ENCODE measurements at regions not wholly inside any gene's neighbourhood (a gene's known extent, or its start where the extent isn't known, plus 50 kb on each side); places are given as distances from the start of the nearest gene placed in this dataset.
"Not testable (repeated sequence)": the region's sequence is repeated elsewhere in the genome, so short reads cannot be mapped to it uniquely, and the experiment has no call there.

DNA sequence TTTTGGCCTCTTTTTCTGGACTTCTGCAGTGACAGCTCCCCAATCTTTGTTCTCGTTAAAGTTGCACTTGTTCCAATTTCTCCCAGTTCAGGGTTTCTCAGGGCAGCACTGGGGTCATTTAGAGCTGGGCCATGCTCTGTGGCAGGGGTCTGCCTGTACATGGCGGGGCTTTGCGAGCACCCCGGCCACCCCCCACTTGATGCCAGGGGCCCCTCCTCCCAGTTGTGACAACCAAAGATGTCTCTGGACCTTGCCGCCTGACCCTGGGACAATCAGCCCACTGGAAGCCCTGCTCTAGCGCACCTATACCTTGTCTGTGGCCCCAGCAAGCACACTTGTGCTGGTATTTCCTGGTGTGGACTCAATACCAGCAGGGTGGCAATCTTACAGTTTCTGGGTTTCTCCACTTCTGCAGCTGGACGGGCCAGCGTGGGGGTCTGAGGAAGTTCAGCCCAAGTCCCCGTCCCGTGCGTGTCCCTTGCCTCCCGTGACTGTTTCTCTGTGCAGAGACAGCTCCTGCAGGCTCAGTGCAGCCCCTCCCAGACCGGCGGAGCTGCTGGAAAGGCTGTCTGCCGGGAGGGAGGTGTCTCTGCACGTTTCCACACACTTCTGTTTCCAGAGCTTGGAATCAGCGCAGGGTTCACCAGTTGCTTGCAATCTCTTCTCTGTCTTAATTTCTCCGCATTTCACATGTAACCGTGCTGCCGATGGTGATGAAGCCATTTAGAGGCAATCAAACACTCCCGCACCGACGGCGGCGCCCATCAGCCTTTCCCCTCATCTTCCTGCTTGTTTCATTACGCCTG, 1328.9 kb downstream of the BRD1 start (continued):
- no peak for TF ChIP-seq PCBP1 (IDR thresholded peaks at IDR 0.05; ENCODE audit: borderline replicate concordance, low read depth, low read length)

DNA sequence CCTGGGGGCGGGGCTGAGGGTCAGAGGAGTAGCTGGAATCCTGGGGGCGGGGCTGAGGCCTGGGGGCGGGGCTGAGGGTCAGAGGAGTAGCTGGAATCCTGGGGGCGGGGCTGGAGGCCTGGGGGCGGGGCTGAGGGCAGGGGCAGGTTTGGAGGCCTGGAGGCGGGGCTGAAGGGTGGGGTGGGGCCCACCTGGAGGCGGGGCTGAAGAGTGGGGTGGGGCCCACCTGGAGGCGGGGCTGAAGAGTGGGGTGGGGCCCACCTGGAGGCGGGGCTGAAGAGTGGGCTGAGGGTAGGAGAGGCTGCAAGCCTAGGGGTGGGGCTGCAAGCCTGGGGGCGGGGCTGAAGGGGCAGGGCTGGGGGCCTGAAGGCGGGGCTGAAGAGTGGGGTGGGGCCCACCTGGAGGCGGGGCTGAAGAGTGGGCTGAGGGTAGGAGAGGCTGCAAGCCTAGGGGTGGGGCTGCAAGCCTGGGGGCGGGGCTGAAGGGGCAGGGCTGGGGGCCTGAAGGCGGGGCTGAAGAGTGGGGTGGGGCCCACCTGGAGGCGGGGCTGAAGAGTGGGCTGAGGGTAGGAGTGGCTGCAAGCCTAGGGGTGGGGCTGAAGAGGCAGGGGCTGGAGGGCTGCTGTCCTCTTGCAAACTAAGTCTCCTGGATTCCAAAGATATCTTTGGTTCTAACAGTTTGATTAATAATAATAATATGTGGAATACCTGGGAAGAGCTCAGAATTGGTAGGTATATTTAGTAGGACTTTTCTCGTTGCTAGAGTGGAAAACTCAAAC, 1329.7 kb downstream of the BRD1 start:
- H3K79me2 ChIP-seq (ENCODE audit: insufficient read depth, low read length); FAIRE-seq; POLR2A ChIA-PET; H4K20me1 ChIP-seq (ENCODE audit: insufficient read depth, low read length); DNase-seq (ENCODE audit: low spot score); CTCF ChIA-PET (ENCODE audit: low intra/inter-chr PET ratio, low total read pairs); BruUV-seq (replicated peaks); H2AFZ ChIP-seq (ENCODE audit: low read length); H3K36me3 ChIP-seq (replicated peaks in 1 of 2; ENCODE audit: control insufficient read depth in 1 of 2, insufficient read depth in 2 of 2, low read length in 2 of 2); H3K9ac ChIP-seq (ENCODE audit: insufficient read depth, low read depth, low read length); H3K4me2 ChIP-seq (ENCODE audit: low read depth, low read length); H3K4me3 ChIP-seq (replicated peaks in 1 of 3; ENCODE audit: insufficient read depth in 1 of 3, low read depth in 2 of 3, low read length in 3 of 3); ATAC-seq; H3K9me3 ChIP-seq (ENCODE audit: low read length); H3K27ac ChIP-seq (ENCODE audit: extremely low read length, insufficient read depth, low read length); H3K4me1 ChIP-seq (ENCODE audit: insufficient read depth, low read length): not testable (repeated sequence)
- peaks cover 10 to 59% of the 10 kb centered on the region in 2 experiments; a peak in 4 of 5 replicates for H3K27me3 ChIP-seq (ENCODE audit: control insufficient read depth in 1 of 2, insufficient read depth in 2 of 2, low read length in 2 of 2)
- WGBS (ENCODE audit: low lambda C conversion rate) = 30% methylated on average over 13 of the region's 16 CpGs
- in situ Hi-C loops (cut with HindIII; ENCODE audit: extremely low pct_ligation_motif_present, low pct_unique_long_range_greater_than_20kb) = loop anchor here (10.0 to 25.0 kb wide), 2 partner anchors 873 to 1286 kb away; no protein-coding TSS in a partner anchor
- intact Hi-C loops (cut with micrococcal nuclease; ENCODE audit: unreplicated experiment) = loop anchor here (10.0 kb wide), 1 partner anchor 1283 kb away; no protein-coding TSS in a partner anchor

DNA sequence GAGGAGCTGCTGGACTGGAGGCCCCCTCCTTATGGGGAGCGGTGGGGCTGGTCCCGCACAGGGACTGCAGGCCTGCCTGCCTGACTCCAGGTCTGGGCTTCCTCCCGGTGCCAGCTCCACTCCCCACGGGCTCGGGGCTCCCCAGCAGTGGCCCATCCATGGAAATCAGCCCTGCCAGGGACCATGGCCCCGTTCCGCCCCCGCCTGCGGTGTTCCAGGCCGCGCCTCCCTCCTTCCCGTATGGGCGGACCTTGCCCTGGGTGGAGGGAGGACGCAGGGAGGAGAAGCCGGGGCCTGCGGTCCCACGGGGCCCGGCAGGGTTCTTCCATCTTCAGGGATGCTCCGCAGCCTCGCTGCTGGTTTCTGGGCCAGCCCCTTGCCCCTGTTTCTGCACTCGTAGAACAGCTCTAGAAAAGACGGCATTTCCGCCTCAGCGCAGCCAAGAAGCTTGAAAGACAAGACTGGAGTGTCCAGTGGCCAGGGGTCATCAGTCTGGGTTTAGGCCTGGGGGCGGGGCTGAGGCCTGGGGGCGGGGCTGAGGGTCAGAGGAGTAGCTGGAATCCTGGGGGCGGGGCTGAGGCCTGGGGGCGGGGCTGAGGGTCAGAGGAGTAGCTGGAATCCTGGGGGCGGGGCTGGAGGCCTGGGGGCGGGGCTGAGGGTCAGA, 1330.6 kb downstream of the BRD1 start:
- DNase-seq (ENCODE audit: low spot score) (no peak), FAIRE-seq (no peak), ATAC-seq (no peak; the same call in 2 of the 3 replicates)
- H3K4me3 ChIP-seq (replicated peaks in 1 of 3; ENCODE audit: insufficient read depth in 1 of 3, low read depth in 2 of 3, low read length in 3 of 3) = no peak overlapping the region
- BruUV-seq (replicated peaks) = no TSS peak
- in situ Hi-C loops (cut with HindIII; ENCODE audit: extremely low pct_ligation_motif_present, low pct_unique_long_range_greater_than_20kb) = loop anchor here (10.0 to 25.0 kb wide), 2 partner anchors 872 to 1285 kb away; no protein-coding TSS in a partner anchor
- intact Hi-C loops (cut with micrococcal nuclease; ENCODE audit: unreplicated experiment) = loop anchor here (10.0 kb wide), 1 partner anchor 1282 kb away; no protein-coding TSS in a partner anchor
- no peak overlapping the region for H3K27ac ChIP-seq (ENCODE audit: extremely low read length, insufficient read depth, low read length)
- no peaks in the 10 kb centered on the region for H3K36me3 ChIP-seq (replicated peaks in 1 of 2; ENCODE audit: control insufficient read depth in 1 of 2, insufficient read depth in 2 of 2, low read length in 2 of 2)
- no peaks in the 10 kb centered on the region; the same call in 1 of the 2 replicates for H4K20me1 ChIP-seq (ENCODE audit: insufficient read depth, low read length)
- no peaks in the 10 kb centered on the region for H3K79me2 ChIP-seq (ENCODE audit: insufficient read depth, low read length)
- H3K4me2 ChIP-seq (ENCODE audit: low read depth, low read length) = no peak overlapping the region
- CTCF ChIA-PET (ENCODE audit: low intra/inter-chr PET ratio, low total read pairs) = no interaction called here
- no peak for TF ChIP-seq STAG1 (CRISPR knock-in tag; IDR thresholded peaks at IDR 0.05)
- TF ChIP-seq IRX3 (CRISPR knock-in tag; IDR thresholded peaks at IDR 0.05; ENCODE audit: borderline replicate concordance, low read depth) = no peak
- TF ChIP-seq, protein P1, sequence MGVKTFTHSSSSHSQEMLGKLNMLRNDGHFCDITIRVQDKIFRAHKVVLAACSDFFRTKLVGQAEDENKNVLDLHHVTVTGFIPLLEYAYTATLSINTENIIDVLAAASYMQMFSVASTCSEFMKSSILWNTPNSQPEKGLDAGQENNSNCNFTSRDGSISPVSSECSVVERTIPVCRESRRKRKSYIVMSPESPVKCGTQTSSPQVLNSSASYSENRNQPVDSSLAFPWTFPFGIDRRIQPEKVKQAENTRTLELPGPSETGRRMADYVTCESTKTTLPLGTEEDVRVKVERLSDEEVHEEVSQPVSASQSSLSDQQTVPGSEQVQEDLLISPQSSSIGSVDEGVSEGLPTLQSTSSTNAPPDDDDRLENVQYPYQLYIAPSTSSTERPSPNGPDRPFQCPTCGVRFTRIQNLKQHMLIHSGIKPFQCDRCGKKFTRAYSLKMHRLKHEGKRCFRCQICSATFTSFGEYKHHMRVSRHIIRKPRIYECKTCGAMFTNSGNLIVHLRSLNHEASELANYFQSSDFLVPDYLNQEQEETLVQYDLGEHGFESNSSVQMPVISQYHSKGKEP (CRISPR knock-in tag; IDR thresholded peaks at IDR 0.05) = no peak
- no peak for TF ChIP-seq POLR2A (IDR thresholded peaks at IDR 0.05; ENCODE audit: insufficient read depth in 1 of 2, low read depth in 2 of 2, low read length in 2 of 2)
- TF ChIP-seq MAFF (IDR thresholded peaks at IDR 0.05; ENCODE audit: low read depth, low read length) = no peak
- no peak for TF ChIP-seq MBD4 (IDR thresholded peaks at IDR 0.05; ENCODE audit: borderline replicate concordance, low read length)
- TF ChIP-seq NFE2 (CRISPR knock-in tag; IDR thresholded peaks at IDR 0.05) = no peak
- no peak for TF ChIP-seq RARG (CRISPR knock-in tag; IDR thresholded peaks at IDR 0.05; ENCODE audit: low read depth)
- TF ChIP-seq CEBPB (IDR thresholded peaks at IDR 0.05; ENCODE audit: borderline replicate concordance, low read depth, low read length) = no peak
- TF ChIP-seq NFKB2 (CRISPR knock-in tag; IDR thresholded peaks at IDR 0.05; ENCODE audit: borderline replicate concordance) = no peak
- TF ChIP-seq ZNF460 (CRISPR knock-in tag; IDR thresholded peaks at IDR 0.05; ENCODE audit: borderline replicate concordance) = no peak
- TF ChIP-seq NFE2L2 (IDR thresholded peaks at IDR 0.05; ENCODE audit: low read length) = no peak
- H3K9me3 ChIP-seq (ENCODE audit: low read length) = no peaks in the 10 kb centered on the region
- H3K9ac ChIP-seq (ENCODE audit: insufficient read depth, low read depth, low read length) = no peak overlapping the region
- WGBS (ENCODE audit: low lambda C conversion rate) = 57% methylated on average over 8 of the region's 30 CpGs
- POLR2A ChIA-PET = no interaction called here
- H2AFZ ChIP-seq (ENCODE audit: low read length) = no peak overlapping the region
- peaks cover 10 to 58% of the 10 kb centered on the region in 2 experiments; a peak in 4 of 5 replicates for H3K27me3 ChIP-seq (ENCODE audit: control insufficient read depth in 1 of 2, insufficient read depth in 2 of 2, low read length in 2 of 2)
- no peaks in the 10 kb centered on the region for H3K4me1 ChIP-seq (ENCODE audit: insufficient read depth, low read length)

All from HepG2 (cell line).